ENCODE measurements at regions not wholly inside any gene's neighbourhood (a gene's known extent, or its start where the extent isn't known, plus 50 kb on each side); places are given as distances from the start of the nearest gene placed in this dataset.
A peak's percentile ranks its signal among the peaks of the same experiment; 100 is the strongest.

DNA sequence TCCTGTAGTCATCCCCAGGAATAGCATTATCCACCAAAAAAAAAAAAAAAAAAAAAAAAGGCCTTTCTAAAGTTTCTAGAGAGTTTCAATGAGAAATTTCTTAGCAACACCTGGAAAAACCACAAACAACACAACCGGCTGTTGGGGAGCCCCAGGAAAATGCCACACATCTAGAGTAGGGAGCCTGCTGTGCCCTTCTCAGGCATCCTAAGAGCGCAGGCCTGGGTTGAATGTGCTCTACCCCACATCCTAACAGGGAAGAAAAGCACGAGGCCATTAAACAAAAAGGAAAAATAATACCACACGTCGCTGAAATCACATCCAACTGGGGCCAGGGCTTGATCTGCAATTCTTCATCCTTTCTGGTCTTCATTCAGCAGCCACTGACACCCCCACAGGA, 367.5 kb downstream of the TGFB2 start:
- DNase-seq (ENCODE audit: low read depth in 2 of 2), result no peak

DNA sequence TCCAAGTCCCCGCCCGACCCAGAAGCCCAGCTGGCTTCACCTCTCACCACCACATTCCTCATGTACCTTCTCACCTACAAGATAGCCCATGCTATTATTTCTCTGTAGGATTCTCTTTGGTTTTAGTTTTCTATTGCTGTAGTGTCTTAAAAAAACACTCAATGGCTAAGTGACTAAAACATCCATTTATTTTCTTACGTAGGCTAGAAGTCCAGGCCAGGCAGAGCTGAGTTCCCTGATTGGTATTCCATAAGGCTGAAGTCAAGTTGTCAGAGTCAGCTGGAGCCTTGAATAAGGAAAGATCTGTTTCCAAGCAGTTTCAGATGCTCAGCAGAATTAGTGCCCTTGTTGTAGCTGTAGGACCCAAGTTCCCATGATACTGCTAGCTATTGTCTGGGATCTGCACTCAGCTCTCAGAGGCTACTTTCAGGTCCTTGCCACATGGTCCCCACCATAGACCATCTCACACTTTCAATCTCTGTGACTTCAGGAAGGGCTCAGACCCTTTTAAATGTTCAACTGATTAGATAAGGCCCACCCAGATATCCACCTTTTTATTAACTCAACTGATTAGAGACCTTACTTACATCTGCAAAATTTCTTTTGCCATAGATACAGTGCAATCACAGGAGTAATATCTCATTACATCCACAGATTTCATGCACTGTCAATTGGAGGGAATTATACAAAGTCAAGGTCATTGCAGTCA, 371.0 kb downstream of the TGFB2 start:
- no peak for DNase-seq (ENCODE audit: low read depth in 2 of 2)

DNA sequence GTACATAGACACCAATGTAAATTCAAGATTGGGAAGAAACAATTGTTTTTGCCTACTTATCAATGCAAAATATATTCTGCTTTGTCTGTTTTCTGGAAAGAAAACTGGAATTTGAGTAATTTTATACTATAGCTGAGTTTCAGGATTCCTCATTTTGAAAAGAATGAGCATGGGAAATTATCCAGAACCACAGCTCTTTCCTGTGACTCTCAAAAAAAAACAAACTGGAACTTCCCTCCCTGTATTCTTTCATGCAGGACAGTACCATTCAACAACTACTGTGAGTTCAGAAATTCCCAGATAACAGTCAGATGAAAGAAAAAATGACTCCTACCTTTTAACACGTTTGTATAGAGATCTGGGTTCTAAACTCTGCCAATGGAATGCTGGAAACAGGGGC, 372.4 kb downstream of the TGFB2 start:
- peak in 1 of 2 experiments; percentile 33 for DNase-seq (ENCODE audit: low read depth in 2 of 2)

DNA sequence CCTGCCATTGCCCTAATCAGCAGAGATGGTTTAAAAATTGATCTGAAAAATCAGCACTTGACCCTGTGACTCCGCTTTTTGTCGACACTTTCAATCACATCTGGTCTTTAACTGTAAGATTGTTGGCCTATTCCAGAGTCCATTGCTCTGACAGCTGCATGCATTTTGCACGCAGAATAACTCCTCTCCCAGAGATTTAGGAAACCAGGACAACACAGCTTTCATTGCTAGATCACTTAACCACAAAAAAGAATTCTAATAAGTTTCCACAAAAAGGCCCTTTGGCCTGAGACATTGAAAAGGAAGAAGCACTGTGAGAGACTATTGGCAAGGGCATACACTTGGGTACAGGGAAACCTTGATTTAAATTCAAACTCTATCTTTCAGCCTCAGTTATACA, 373.1 kb downstream of the TGFB2 start:
- DNase-seq (ENCODE audit: low read depth in 2 of 2), result no peak

DNA sequence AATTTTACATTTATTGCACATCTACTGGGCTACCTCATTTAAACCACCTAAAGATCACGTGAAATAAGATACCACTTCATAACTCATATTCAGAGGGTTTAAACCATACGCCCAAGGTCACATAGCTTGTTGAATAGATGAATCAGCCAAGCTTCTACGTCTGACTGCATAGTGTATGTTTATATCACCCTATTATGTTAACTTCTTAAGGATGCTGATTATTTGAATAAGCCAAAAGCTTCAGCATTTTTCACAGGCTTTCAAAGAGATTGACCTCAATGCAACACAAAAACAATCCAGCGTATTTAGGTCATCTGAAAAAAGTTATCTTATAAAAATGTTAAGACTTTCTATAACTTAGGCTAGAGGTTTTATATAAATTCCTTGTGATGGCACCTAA, 373.8 kb downstream of the TGFB2 start:
- no peak for DNase-seq (ENCODE audit: low read depth in 2 of 2)

DNA sequence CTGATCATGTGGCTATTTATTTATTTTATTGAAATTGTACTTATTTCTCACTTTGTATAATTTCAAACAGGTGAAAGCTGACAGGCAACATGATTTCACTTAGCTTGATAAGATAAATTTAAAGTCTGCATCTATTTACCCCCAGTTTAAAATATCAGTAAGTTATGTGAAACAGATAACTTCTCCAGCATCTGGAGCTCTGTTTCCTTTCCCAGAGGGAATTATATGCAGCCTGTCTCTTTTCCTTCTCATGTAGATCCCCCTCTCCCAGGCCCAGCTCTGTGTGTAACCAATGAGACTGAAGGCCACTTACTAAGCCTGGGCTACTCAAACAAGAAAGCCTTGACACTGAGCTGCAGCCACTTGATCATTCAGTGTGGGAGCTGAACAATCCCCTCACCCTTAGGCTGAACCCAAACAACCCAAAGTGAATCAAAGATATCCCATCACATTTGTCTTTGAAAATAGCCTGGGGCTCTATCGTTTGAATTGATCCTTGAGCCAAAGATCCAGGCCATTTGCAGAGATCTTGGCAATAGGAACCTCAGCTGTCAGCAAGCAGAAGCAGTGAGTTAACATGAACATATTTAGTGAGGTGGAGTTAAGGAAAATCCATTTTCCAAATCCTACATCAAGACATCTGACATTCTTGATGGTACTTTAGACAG, 383.9 kb downstream of the TGFB2 start:
- no peak for DNase-seq (ENCODE audit: low read depth in 2 of 2)

DNA sequence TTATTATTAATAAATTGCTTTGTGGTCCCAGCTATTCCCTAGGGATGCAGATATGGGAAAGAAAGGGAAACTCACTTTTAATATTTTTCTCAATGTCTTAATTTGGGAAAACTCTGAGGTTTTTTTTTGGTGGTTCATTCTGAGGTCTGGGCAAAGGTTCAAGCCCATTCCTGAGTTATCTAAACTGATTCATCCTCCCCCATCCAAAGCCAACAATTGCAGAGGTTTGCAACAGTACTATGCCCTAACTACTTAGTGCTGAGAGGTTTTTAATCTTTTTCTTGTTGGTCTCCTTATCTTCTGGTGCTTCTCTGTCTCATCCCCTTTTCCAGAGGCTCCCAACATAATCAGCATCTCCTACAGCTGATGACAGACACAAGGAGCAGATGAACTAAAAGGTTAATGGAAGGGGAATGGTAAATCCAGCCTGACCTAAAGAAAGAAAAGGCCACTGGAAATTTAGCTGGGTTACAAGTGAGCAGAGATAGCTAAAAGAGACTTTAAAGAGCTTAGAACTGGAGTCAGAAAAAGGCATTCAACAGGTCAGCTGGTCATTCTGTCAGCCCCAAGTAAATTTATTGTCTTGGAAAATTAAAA, 390.4 kb downstream of the TGFB2 start:
- peak; percentile 69 to 75 for DNase-seq (ENCODE audit: low read depth in 2 of 2)

DNA sequence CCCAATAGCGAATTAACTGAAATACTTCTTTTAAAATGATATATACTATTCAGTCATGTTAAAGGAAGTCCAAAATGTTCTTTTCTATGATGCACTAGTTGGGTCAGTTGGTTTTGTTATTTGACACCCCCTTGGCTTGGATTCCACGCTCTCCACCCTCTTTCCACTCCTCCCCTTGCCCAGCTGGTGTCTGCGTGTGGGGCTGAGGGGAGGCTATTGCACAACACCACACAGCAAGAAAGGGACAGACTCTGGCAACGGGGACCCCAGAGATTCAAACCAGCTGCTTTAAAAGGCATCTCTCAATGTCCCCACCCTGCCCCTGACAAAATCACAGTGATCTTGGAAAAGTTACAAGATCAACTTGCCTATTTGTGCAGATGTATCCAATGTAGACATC, 394.3 kb downstream of the TGFB2 start:
- DNase-seq (ENCODE audit: low read depth in 2 of 2), result no peak

DNA sequence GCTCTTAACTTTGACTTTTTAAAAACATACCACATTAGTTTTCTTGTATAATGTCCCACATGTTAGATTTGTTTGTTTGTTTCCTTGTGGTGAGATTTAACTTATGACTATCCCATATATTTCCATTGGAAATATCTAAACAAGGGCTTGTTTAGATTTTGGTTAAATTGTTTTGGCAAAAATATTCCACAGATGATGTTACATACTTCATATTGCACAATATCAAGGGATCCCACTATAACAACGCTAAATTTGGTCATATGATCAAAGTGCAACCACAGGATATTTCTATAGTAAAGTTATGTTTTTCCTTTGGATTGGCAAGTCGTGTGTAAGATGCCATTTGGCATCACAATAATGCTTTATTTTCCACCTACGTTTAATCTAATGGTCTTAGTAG, 396.7 kb downstream of the TGFB2 start:
- DNase-seq (ENCODE audit: low read depth in 2 of 2), result no peak

DNA sequence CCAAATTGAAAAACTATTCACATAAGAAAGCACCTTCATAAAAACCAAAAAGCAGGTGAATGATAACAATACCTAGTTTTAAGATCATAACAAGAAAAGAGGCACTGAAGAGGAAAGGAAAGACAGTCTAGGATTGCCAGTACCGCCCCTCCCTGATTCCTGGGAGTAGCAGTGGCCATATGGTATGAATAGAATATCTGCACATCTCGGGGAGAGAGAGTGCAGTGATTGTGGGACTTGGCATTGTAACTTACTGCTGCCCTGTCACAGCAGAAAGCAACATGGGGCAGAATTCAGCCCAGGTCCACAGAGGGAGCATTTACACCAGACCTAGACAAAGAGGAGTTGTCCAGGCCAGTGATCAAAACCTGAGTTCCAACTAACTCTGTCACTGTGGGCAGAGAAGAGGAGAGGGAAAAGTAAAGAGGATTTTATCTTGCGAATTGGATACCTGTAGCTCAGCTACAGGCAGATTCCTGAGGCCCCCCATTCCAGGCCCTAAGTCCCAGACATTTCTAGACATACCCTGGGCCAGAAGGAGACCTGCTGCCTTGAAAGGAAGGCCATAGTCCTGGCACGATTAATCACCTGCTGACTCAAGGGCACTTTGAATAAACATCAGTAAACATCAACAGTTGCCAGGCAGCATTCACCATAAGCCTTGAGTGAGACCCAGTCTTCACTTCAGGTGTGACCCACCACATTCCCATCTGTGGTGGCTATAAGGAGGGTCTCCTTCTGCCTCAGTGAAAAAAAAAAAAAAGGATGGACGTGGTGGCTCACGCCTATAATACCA, 397.5 kb downstream of the TGFB2 start:
- no peak for DNase-seq (ENCODE audit: low read depth in 2 of 2)

DNA sequence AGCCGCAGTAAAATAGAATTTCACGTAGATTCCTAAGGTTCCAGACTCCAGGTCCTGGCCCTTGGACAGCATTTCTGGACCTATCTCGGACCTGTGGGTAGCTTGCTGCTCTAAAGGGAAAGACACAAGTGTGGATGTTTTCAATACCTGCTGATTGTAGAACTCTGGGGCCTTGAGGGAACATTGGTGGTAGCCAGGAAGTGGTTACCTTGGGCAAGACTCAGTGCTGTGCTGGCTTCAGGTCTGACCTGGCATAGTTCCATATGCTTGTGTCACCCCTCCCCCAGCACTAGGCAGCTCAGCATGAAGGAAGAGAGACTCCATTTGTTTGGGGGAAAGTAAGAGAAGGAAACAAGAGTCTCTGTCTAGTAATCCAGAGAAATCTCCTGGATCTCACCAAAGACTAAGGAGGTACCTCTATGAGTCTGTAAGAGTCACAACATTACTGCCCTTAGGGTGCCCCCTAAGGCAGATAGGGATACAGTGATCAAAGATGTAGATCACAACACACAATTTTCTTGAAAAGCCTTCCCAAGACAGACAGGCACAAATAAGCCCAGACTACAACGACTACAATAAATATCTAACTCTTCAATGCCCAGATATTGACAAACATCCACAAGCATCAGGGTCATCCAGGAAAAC, 398.8 kb downstream of the TGFB2 start:
- DNase-seq (ENCODE audit: low read depth in 2 of 2), result no peak

DNA sequence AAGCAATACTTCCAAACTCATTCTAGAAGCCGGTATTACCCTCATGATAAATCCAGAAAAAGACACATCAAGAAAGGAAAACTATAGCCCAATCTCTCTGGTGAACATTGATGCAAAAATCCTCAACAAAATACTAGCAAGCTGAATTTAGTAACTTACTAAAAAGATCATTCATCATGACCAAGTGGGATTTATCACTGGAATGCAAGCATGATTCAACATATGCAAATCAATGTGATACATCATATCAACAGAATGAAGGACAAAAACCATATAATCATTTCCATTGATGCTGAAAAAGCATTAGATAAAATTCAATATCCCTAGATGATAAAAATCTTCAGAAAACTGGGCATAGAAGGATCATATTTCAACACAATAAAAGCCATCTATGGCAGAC, 402.9 kb downstream of the TGFB2 start:
- DNase-seq (ENCODE audit: low read depth in 2 of 2), result peak; percentile 22 to 27

DNA sequence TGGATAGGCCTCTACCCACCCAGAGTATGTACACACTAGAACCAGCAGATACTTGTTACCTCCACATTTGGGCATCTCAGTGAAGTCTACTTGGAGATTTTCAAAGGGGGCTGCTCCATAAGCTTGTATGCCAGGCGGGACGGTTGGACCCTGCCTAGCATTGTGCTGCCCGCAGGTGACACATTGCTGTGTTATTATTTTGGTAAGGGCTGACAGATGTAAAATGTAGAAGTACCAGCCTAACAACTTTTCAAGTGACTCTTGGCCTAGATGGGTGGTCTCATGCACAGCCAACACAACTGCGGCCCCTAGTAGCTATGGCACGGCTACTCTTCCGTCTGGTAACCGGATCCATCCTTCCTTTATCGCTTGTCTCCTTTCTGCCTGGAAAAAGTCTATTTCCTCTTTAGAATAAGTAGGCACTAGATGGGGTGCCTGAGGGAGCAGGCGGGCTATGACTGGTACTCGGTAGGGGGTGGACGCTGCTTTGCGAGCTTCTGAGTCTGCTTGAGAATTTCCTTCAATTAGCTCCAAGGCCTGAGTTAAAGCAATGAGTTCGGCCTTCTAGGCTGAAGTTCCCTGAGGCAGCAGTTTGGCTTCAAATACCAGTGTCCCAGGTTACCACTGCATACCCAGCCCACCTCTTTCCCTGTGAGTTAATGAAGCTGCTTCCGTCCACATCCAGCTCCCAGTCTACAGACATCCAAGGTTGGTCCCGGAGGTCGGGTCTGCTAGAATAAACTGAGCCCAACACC, 405.3 kb downstream of the TGFB2 start:
- no peak for DNase-seq (ENCODE audit: low read depth in 2 of 2)

DNA sequence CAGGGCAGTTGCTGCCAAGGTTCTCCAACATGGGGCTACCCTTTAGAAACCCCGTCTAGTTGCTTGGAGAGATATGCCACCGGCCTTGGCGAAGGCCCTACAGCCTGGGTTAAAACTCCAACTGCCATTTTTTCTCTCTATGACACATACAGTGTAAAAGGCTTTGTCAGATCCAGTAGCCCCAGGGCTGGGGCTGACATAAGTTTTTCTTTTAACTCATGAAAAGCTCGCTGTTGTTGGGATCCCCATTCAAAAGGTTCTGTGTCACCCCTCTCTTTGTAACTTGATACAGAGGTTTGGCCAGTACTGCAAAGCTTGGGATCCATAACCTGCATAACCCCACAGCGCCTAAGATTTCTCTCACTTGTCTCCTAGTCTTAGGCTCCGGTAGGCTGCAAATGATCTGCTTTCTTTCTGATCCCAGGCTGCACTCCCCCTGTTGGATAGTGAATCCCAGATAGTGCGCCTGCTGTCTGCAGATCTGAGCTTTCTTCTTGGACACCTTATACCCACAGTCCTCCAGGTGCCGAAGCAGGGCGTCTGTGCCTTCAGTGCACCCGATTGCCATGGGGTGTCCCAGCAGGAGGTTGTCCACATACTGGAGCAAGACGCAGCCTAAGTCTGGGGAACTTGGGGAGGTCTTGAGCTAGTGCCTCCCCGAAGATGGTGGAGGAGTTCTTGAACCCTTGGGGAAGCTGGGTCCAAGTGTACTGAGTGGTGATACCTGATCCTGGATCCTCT, 406.2 kb downstream of the TGFB2 start:
- DNase-seq (ENCODE audit: low read depth in 2 of 2), result no peak

DNA sequence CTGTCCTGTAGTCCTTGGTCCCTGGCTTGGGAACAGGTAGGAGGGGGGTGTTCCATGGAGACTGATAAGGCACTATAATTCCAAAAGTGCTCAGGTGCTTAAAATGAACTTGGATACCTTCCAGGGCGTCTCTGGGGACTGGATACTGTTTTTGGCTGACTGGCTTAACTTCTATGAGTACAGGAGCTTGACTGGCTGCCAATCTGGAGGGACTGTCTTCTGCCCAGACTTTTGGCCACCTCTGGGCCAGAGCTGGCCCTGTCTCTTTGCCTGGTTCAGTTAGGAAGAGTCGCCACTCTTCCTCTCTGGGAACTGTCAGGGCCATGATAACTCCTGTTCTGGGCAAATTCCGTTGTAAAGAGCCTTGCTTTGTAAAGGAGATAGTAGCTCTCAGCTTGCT, 407.0 kb downstream of the TGFB2 start:
- DNase-seq (ENCODE audit: low read depth in 2 of 2), result no peak

DNA sequence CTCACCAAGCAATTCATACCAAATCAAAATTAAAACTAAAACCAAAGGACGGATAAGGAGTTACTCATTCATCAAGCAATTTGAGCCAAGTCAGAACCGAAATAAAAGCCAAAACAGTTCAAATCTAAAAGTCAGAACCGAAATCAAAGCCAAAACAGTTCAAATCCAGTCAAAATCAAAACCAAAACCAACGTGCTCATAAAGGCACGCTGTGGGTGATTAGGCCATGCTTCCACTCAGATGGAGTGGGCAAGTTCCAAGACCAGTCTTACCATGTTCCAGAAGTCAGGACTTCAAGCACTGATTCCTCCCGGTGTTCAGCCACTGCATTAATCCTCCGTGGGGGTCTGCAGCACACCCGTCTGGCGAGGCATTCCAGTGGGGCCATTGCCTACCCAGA, 409.3 kb downstream of the TGFB2 start:
- no peak for DNase-seq (ENCODE audit: low read depth in 2 of 2)

DNA sequence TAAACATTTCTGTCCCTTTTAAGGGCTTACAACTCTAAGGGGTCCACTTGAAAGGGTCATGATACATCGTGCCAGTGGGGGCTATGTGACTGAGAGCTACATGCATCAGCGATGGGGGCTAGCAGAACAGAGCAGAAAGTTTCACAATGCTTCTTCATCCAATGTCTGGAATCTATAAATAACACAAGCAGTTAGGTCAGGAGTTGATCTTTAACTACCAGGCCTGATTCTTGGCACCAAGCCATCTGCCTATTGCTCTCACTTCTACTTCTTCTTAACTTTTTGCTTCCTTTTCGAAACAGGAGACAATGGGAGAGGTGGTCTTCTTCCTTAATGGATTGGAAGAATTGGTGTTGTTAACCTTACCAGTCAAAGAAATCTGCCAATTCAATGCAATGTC, 410.0 kb downstream of the TGFB2 start:
- DNase-seq (ENCODE audit: low read depth in 2 of 2), result no peak

DNA sequence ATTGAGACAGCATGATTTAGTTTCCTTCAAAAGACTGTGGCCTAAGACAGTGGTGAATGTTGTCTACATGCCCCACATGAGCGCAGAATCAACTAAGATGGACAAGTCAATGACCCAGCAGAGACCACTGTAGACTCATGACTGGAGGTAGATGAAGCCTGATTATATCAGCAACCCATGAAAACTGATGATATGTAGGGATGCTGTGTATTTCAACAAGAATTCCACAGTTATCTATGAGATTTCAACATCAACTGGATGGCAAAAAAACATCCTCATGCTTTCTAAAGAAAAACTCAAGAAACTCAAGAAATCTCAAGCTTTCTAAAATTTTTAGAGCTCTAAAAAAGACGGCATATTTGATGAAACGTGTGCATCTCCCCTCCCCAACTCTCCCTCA, 413.9 kb upstream of the LYPLAL1 start:
- no peak for DNase-seq (ENCODE audit: low read depth in 2 of 2)

DNA sequence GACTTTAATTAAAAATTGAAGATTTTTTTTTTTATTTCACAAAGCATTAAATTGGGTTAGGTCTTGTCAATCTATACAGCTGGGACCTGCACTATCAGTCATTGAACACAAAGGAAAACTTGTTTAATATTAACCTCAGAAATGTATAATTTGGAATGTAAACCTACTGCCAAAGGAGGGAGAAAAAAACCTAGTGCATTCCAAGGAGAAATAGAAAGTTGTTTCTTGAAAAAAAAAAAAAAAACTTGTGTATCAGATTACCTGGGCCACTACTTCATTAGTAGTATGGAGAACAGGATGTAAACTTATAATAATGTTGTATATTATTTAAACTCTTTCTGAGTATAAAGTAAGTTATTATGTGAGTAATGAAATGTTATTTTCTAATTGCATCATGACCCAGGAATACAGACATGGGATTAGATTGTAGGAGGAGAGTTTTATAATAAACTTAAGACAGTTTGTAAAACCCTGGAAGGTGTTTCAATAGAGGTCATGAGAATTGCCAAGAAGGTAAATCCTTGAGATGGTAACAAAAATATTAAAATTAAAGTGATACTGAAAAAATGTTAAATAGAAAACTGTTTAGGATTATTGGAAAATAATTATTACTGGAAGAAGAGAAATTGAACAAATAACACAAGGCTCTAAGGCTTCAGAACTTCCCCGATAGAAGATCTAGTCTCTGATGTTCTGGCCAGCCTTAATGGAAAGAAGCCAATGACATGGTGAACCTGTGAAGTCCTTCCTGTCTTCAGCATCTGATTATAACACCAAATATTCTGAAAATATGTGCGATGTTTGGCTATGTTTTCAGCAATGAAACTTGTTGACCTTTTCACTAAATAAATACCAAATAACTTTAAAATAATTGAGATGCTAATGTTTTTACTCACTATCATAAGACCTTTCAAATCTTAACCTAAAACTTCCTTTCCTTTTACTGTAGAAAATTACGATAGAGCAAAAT, 412.8 kb upstream of the LYPLAL1 start:
- no peak for DNase-seq (ENCODE audit: low read depth in 2 of 2)
